ENCODE measurements at regions not wholly inside any gene's neighbourhood (a gene's known extent, or its start where the extent isn't known, plus 50 kb on each side); places are given as distances from the start of the nearest gene placed in this dataset.

DNA sequence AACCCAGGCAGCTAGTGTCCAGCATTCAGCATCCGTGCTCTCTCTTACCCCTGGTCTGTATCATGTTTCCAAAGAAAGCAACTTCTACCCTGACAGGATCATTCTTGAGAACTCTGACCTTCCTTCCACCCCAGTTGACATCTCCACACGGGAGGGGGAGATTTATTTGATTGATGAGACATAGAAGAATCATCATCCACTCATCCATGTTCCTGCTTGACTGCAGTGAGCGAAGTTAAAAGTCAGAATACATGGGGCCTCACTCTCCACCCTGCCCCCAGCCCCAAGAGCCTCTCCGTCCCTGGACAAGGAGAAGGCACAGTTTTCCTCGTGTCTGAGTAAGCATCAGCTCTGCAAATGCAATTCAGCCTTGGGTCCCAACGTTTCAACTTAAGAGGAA is 356.0 kb upstream of the TNP1 start:
- TF ChIP-seq, protein P1, sequence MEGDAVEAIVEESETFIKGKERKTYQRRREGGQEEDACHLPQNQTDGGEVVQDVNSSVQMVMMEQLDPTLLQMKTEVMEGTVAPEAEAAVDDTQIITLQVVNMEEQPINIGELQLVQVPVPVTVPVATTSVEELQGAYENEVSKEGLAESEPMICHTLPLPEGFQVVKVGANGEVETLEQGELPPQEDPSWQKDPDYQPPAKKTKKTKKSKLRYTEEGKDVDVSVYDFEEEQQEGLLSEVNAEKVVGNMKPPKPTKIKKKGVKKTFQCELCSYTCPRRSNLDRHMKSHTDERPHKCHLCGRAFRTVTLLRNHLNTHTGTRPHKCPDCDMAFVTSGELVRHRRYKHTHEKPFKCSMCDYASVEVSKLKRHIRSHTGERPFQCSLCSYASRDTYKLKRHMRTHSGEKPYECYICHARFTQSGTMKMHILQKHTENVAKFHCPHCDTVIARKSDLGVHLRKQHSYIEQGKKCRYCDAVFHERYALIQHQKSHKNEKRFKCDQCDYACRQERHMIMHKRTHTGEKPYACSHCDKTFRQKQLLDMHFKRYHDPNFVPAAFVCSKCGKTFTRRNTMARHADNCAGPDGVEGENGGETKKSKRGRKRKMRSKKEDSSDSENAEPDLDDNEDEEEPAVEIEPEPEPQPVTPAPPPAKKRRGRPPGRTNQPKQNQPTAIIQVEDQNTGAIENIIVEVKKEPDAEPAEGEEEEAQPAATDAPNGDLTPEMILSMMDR (IDR thresholded peaks at IDR 0.05): no peak
- no peak for TF ChIP-seq ZFX (IDR thresholded peaks at IDR 0.05; ENCODE audit: borderline replicate concordance)
- no peak overlapping the region for H3K27ac ChIP-seq

DNA sequence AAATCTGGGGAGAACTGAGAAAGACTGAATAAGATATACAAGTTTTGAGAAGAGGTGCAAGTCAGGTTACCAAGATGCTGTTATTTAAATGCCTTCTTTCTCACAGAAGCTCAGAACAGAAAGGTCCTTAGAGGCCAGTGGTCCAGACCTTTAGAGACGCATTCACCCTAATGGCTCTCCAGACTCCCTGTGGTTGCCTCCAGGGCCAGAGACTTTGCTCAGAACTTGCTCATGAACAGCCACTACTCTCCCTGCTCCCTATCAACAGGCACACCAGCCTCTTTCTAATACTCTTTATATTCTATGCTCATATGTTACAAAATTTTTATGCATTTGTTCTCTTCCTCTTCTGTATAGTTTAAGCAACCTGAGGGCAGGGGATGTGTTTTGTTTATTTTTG is 349.0 kb upstream of the TNP1 start:
- no peak for TF ChIP-seq ZFX (IDR thresholded peaks at IDR 0.05; ENCODE audit: borderline replicate concordance)
- TF ChIP-seq, protein P1 (IDR thresholded peaks at IDR 0.05): no peak
- no peak overlapping the region for H3K27ac ChIP-seq

DNA sequence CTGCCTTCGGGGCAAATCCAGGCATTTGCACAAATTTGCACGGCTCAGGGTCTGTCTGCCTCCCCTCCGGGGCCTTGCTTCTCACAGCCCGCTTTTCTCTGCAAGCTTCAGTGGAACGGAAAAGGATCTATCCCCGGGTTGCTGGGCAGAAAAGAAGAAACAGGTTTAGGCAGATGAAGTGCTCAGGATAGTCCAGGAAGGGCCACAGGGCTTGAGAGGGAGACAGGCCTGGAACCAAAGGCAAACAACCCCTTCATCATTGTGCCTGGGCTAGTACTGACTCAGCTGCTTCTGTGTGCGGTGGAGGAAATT is 347.8 kb upstream of the TNP1 start:
- TF ChIP-seq, protein P1 (IDR thresholded peaks at IDR 0.05): no peak
- TF ChIP-seq ZFX (IDR thresholded peaks at IDR 0.05; ENCODE audit: borderline replicate concordance): no peak
- H3K27ac ChIP-seq: no peak overlapping the region

DNA sequence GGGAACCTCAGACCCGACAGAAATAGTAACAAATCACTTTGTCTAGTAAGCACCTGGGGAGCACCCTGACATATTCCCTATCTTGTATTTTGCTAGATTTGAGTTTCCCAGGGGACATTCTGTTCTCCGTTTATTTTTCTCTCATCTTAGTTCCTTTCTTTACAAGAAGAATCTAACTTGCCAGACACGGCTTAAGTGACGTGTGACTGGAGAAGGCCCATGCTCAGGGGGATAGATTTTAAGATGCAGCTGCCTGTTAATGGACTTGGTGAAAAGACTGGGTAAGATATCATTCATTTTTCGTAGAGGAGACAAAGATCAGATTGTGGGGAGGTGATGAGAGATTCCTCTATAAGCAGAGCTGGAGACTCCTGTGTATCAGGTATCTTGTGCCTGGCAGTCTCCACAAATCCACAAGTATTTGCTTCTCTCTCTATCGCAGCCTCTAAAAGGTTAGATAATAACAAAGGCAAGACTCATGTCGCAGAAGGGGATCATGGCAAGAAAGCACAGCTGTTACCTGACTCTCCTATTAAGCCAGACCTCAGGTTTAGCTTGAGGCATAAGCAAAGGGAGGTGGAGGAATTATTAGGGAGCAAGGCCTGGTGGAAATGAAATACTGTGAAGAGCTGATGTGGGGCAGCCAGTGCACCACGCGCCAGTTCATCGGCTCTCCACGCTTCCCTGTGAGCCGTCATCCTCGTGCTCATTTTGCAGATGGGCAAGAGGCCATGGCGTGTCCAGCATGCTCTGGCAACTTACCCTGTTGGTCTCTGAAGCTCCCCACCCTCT is 347.2 kb upstream of the TNP1 start:
- TF ChIP-seq, protein P1 (IDR thresholded peaks at IDR 0.05): no peak
- TF ChIP-seq ZFX (IDR thresholded peaks at IDR 0.05; ENCODE audit: borderline replicate concordance): no peak
- H3K27ac ChIP-seq: no peak overlapping the region

DNA sequence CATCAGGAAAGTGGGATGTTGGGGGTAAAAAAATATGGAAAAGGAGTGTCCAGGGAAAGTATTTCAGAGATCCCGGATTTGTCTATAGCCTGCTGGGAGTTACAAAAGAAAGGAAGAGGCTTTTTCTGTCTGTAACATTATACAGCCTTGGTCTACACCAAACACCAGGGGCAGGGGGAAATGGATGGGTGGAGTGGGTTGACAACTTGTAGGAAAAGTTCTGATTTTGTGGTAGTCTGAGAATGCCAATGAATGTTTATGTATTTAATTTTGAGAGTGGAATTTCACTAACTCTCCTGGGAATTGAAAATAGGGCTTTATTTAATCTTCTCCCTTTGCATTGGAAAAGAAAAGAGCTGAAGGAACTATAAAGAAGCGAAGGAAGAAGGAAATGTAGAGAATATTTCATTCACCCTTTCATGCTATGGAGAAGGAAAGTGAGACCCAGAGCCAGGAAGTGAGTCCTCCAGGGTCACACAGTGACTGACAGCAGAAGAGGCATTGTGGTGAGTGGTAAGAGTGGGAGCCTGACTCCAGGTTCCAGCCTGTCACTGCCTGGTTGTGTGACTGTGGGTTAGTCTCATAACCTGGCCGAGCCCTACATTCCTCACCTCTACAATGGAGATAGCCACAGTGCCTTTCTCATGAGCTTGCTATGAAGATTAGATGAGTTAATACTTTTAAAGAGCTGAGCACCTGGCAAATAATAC is 346.3 kb upstream of the TNP1 start:
- no peak overlapping the region for H3K27ac ChIP-seq
- TF ChIP-seq, protein P1 (IDR thresholded peaks at IDR 0.05): no peak
- TF ChIP-seq ZFX (IDR thresholded peaks at IDR 0.05; ENCODE audit: borderline replicate concordance): no peak

DNA sequence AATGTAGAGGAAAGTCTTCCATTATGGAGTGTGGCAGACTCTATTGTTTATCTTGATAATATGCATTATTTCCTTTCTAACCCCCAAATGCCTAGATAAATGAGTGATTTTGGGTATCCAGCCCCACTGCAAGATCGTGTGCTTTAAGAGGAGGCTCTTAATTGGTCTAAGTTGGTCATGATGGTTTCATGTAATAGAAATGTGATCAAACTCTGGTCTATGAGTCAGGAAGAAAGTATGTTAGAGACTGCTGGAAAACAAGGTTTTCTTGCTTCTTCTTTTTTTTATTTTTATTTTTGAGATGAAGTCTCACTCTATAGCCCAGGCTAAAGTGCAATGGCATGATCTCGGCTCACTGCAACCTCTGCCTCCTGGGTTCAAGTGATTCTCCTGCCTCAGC is 344.5 kb upstream of the TNP1 start:
- no peak overlapping the region for H3K27ac ChIP-seq
- TF ChIP-seq, protein P1 (IDR thresholded peaks at IDR 0.05): no peak
- TF ChIP-seq ZFX (IDR thresholded peaks at IDR 0.05; ENCODE audit: borderline replicate concordance): no peak

DNA sequence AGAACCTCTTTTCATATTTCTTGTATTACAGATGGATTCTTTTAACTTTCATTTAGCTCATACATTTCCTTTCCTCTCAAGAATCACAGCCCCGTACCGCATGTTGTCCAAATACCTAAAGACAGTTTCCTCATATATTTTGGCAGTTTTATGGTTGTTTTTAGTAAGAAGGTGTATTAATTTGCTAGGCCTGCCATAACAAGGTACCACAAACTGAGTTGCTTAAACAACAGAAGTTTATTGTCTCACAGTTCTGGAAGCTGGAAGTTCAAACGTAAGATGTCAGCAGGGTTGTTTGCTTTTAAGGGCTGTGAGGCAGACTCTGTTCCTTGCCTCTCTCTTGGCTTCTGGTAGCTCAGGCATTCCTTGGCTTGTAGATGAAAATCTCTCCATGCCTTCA is 343.2 kb upstream of the TNP1 start:
- H3K27ac ChIP-seq: no peak overlapping the region
- TF ChIP-seq ZFX (IDR thresholded peaks at IDR 0.05; ENCODE audit: borderline replicate concordance): no peak
- TF ChIP-seq, protein P1 (IDR thresholded peaks at IDR 0.05): no peak
